Loucy (cell line): ENCODE measurements at regions not wholly inside any gene's neighbourhood (a gene's known extent, or its start where the extent isn't known, plus 50 kb on each side); places are given as distances from the start of the nearest gene placed in this dataset.

Experiments used
- H2AFZ ChIP-seq: fragments of 200-600 bp; sonication (generic); 2 replicates; pipeline ENCODE4 v1.6.0; 2016; ENCODE audit warnings: antibody characterized with exemption, mild to moderate bottlenecking, low read length, moderate library complexity
- H3F3A ChIP-seq: fragments of 200-600 bp; 2 replicates; pipeline ENCODE4 v1.6.0; 2016; ENCODE audit warnings: antibody characterized with exemption, low read depth, mild to moderate bottlenecking
- H3K27me3 ChIP-seq: fragments of 200-600 bp; sonication (generic); 2 replicates; pipeline ENCODE4 v1.6.1; 2014; ENCODE audit warnings: low read length, mild to moderate bottlenecking; ENCODE audit not compliant: insufficient read depth, poor library complexity, severe bottlenecking
- H3K36me3 ChIP-seq: fragments of 200-600 bp; sonication (generic); 2 replicates; pipeline ENCODE4 v1.6.1; 2016; ENCODE audit warnings: low read length; ENCODE audit not compliant: insufficient read depth
- H3K4me1 ChIP-seq: fragments of 200-600 bp; sonication (generic); 2 replicates; pipeline ENCODE4 v1.5.1; 2014; ENCODE audit warnings: low read length, mild to moderate bottlenecking; ENCODE audit not compliant: insufficient read depth, poor library complexity, severe bottlenecking
- H3K4me2 ChIP-seq: fragments of 200-600 bp; sonication (generic); 2 replicates; pipeline ENCODE4 v1.6.0; 2014; ENCODE audit warnings: antibody characterized with exemption, low read length, low read depth, mild to moderate bottlenecking; ENCODE audit not compliant: poor library complexity, severe bottlenecking
- H3K4me3 ChIP-seq: fragments of 200-600 bp; sonication (generic); 2 replicates; pipeline ENCODE4 v1.5.1; 2014; ENCODE audit warnings: low read length, mild to moderate bottlenecking, mixed read lengths; ENCODE audit not compliant: poor library complexity, severe bottlenecking
- H3K79me2 ChIP-seq: fragments of 200-600 bp; sonication (generic); 2 replicates; pipeline ENCODE4 v1.6.1; 2014; ENCODE audit warnings: low read length; ENCODE audit not compliant: insufficient read depth
- H3K9ac ChIP-seq: fragments of 200-600 bp; sonication (generic); 2 replicates; pipeline ENCODE4 v1.6.0; 2014; ENCODE audit warnings: mild to moderate bottlenecking, low read depth, low read length, moderate library complexity; ENCODE audit not compliant: poor library complexity, severe bottlenecking
- H3K9me2 ChIP-seq: fragments of 200-600 bp; sonication (generic); replicated peaks from 2 replicates; pipeline ENCODE4 v1.6.1; 2016; ENCODE audit warnings: low read depth, low read length, mixed read lengths
- H3K9me3 ChIP-seq: fragments of 200-600 bp; sonication (generic); 2 replicates; pipeline ENCODE4 v1.6.1; 2014; ENCODE audit warnings: mild to moderate bottlenecking, antibody characterized with exemption, low read length, low read depth; ENCODE audit not compliant: insufficient read depth
- H4K20me1 ChIP-seq: fragments of 200-600 bp; sonication (generic); 2 replicates; pipeline ENCODE4 v1.6.0; 2014; ENCODE audit warnings: antibody characterized with exemption, low read length, mild to moderate bottlenecking; ENCODE audit not compliant: insufficient read depth, poor library complexity, severe bottlenecking
- CTCF ChIP-seq: fragments of 200-600 bp; sonication (generic); conservative IDR thresholded peaks from 2 replicates; pipeline ENCODE4 v1.5.1; 2014; ENCODE audit warnings: mild to moderate bottlenecking, antibody characterized with exemption, low read length
- EZH2phosphoT487 ChIP-seq: fragments of 200-600 bp; IDR thresholded peaks from 2 replicates; pipeline ENCODE4 v1.6.1; 2018; ENCODE audit warnings: antibody characterized with exemption, mild to moderate bottlenecking, moderate library complexity, borderline replicate concordance

- Histone ChIP-seq H3K4me3 (no peak overlapping the region), H3K36me3 (no peaks in the 10 kb centered on the region), H3K9me3 (no peaks in the 10 kb centered on the region), H3K79me2 (no peaks in the 10 kb centered on the region), H3F3A (no peaks in the 10 kb centered on the region), H3K27me3 (no peaks in the 10 kb centered on the region), H4K20me1 (no peaks in the 10 kb centered on the region), H3K4me2 (no peak overlapping the region), H2AFZ (no peak overlapping the region), H3K9me2 (no peaks in the 10 kb centered on the region), H3K4me1 (no peaks in the 10 kb centered on the region), H3K9ac (no peak overlapping the region)
- TF ChIP-seq EZH2phosphoT487 (no peak), CTCF (no peak)
Measured at GRCh38 chr1:219027146-219027673, 146.5 kb upstream of the LYPLAL1 start.

- no peak overlapping the region for H2AFZ ChIP-seq
- no peaks in the 10 kb centered on the region for H3K9me3 ChIP-seq
- no peaks in the 10 kb centered on the region for H3K79me2 ChIP-seq
- no peaks in the 10 kb centered on the region for H3K9me2 ChIP-seq
- TF ChIP-seq CTCF: no peak
- H3K4me2 ChIP-seq: no peak overlapping the region
- H4K20me1 ChIP-seq: no peaks in the 10 kb centered on the region
- H3K4me3 ChIP-seq: no peak overlapping the region
- H3K4me1 ChIP-seq: no peaks in the 10 kb centered on the region
- H3K36me3 ChIP-seq: no peaks in the 10 kb centered on the region
- H3K9ac ChIP-seq: no peak overlapping the region
- H3F3A ChIP-seq: no peaks in the 10 kb centered on the region
- no peaks in the 10 kb centered on the region for H3K27me3 ChIP-seq
Measured at GRCh38 chr1:219031809-219032208, 141.9 kb upstream of the LYPLAL1 start.

- no peaks in the 10 kb centered on the region for H3K79me2 ChIP-seq
- no peak overlapping the region for H3K9ac ChIP-seq
- H3K4me2 ChIP-seq: no peak overlapping the region
- TF ChIP-seq EZH2phosphoT487: no peak
- no peaks in the 10 kb centered on the region for H3F3A ChIP-seq
- no peaks in the 10 kb centered on the region for H3K9me2 ChIP-seq
- H3K4me1 ChIP-seq: no peaks in the 10 kb centered on the region
- no peaks in the 10 kb centered on the region for H3K9me3 ChIP-seq
- H3K36me3 ChIP-seq: no peaks in the 10 kb centered on the region
- H4K20me1 ChIP-seq: no peaks in the 10 kb centered on the region
- no peak overlapping the region for H3K4me3 ChIP-seq
- H2AFZ ChIP-seq: no peak overlapping the region
- no peaks in the 10 kb centered on the region for H3K27me3 ChIP-seq
Measured at GRCh38 chr1:219038398-219038797, 135.3 kb upstream of the LYPLAL1 start.

- no peak for TF ChIP-seq CTCF
- no peaks in the 10 kb centered on the region for H3K79me2 ChIP-seq
- H3K27me3 ChIP-seq: no peaks in the 10 kb centered on the region
- H3F3A ChIP-seq: no peaks in the 10 kb centered on the region
- H4K20me1 ChIP-seq: no peaks in the 10 kb centered on the region
- H3K4me3 ChIP-seq: no peak overlapping the region
- no peaks in the 10 kb centered on the region for H3K9me3 ChIP-seq
- H3K4me1 ChIP-seq: no peaks in the 10 kb centered on the region
- H3K4me2 ChIP-seq: no peak overlapping the region
- no peak overlapping the region for H3K9ac ChIP-seq
- no peak overlapping the region for H2AFZ ChIP-seq
- H3K36me3 ChIP-seq: no peaks in the 10 kb centered on the region
- no peaks in the 10 kb centered on the region for H3K9me2 ChIP-seq
Measured at GRCh38 chr1:219039017-219039681, 134.5 kb upstream of the LYPLAL1 start.
